D721Med (cell line): ENCODE measurements at regions not wholly inside any gene's neighbourhood (a gene's known extent, or its start where the extent isn't known, plus 50 kb on each side); places are given as distances from the start of the nearest gene placed in this dataset.

Experiments
- DNase-seq: peaks from one replicate; pipeline ENCODE4 v3.0.0; 2011; ENCODE audit warnings: low spot score; ENCODE audit not compliant: insufficient read length
- FAIRE-seq: peaks from 2 replicates; lab custom pipeline; 2011; peaks lifted over from hg19 to GRCh38; lab: Jason Lieb, UNC
- CTCF ChIP-seq: IDR thresholded peaks from 2 replicates; pipeline ENCODE4 v1.5.1; 2012; ENCODE audit warnings: mild to moderate bottlenecking, control low read depth; ENCODE audit not compliant: insufficient read depth; ENCODE audit errors: missing control alignments

GRCh38 chr20:11799281-11799684 is 118.4 kb upstream of the BTBD3 start:
- no peak for DNase-seq
- TF ChIP-seq CTCF: no peak
- no peak for FAIRE-seq

GRCh38 chr20:11807054-11808048 is 110.3 kb upstream of the BTBD3 start:
- FAIRE-seq (no peak), DNase-seq (no peak)
- TF ChIP-seq CTCF: no peak

DNA sequence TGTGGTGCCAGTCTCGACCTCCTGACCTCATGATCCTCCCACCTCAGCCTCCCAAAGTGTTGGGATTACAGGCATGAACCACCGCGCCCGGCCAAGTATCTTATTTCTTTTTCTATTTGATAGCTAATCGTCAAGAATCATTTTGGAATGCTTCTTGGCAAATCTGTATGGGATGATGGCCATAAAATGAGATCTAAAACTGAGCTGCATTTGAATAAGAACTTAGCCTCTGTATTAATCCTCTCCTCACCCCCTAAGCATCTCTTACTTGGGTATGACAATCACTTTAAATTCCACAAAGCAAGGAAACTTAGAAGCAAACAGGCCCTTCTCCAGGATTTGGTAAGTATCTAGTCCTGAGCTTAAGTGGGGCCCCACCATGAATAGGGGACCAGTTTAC is 108.9 kb upstream of the BTBD3 start:
- no peak for TF ChIP-seq CTCF
- DNase-seq (no peak), FAIRE-seq (no peak)

DNA sequence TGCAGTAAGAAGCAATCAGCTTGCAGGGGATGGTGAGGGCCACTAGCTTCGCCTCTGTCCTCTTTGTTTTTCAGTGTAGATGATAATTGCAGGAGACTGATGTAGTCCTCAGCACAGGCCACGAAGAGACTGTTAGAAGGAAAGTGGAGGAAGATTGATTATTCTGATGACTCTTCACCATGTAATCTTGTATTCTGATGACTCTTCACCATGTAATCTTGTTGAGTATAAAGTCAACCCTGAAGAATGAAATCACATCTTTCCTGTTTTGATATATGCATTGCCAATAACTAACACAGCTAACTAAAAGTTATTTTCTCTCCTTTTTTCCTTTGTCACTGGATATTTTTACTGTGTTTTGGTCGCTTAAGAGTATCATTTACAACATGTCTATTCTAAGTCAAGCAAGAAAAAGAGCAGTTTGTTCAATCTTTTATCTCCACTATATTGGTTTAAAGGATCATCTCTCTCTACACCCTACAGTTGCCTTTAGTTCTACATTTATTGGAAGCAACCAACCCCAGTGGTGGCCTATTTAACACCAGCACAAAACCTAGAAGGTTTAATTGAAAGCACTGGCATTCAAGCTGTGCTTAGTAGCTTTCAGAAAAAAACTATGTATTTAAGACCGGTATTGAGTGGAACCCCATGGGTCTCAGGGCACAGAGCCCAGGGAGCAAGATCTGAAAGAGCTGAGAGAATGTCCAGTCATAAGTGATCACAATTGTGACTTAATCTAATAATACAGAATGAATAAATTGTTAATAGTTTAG is 107.2 kb upstream of the BTBD3 start:
- no peak for TF ChIP-seq CTCF
- DNase-seq (no peak), FAIRE-seq (no peak)

- no peak for TF ChIP-seq CTCF
- no peak for DNase-seq
- FAIRE-seq: no peak
Observed at GRCh38 chr20:11813106-11813890, 104.4 kb upstream of the BTBD3 start.

DNA sequence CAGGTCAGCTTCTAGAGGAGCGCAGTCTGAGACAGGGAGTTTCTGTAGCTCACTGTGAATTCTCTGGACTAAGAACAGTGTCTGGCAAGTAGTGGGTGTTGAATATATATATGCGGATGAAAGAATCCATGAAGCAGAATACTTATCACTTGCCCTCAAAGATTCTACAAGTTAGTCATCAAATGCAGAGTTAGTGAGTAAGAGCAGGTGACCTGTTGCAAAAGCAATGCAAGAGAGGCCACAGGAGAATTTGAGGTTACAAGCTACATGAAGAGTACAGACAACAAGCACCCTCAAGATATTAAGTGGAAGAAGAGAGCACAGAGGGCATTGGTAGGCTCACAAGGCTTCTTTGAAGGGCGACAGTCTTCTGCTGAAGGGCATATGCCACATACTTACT is 103.4 kb upstream of the BTBD3 start:
- FAIRE-seq (no peak), DNase-seq (no peak)
- no peak for TF ChIP-seq CTCF
